OCI-LY7 (cell line): ENCODE measurements at regions not wholly inside any gene's neighbourhood (a gene's known extent, or its start where the extent isn't known, plus 50 kb on each side); places are given as distances from the start of the nearest gene placed in this dataset.

Source experiments
- BruUV-seq: library from RNA; stranded (reverse); fragments of 400-500 nt; replicated peaks from 2 replicates; lab custom pipeline; 2021; lab: Mats Ljungman, UMichigan
- CTCF ChIA-PET: fragments of 300-600 bp; sonication (Branson Sonifier 250); formaldehyde crosslinking; loops from one replicate; lab custom pipeline; 2022; ENCODE audit warnings: antibody characterized with exemption; ENCODE audit not compliant: unreplicated experiment; lab: Charles Lee
- POLR2A ChIA-PET: fragments of 300-600 bp; sonication (Branson Sonifier 250); formaldehyde crosslinking; loops from one replicate; lab custom pipeline; 2022; ENCODE audit warnings: antibody characterized with exemption; lab: Charles Lee
- DNase-seq: peaks from one replicate; pipeline ENCODE4 v3.0.0-alpha.2; 2015; ENCODE audit warnings: low spot score
- H2AFZ ChIP-seq: fragments of 200-600 bp; sonication (generic), shearing (Covaris generic); 2 replicates; pipeline ENCODE4 v1.6.1; 2014; ENCODE audit warnings: mild to moderate bottlenecking, antibody characterized with exemption, low read length, moderate library complexity
- H3K27ac ChIP-seq: fragments of 200-600 bp; sonication (generic); 2 replicates; pipeline ENCODE4 v1.5.1; 2014; ENCODE audit warnings: mixed run types, low read depth, mild to moderate bottlenecking, moderate library complexity, low read length, inconsistent platforms; ENCODE audit not compliant: poor library complexity, severe bottlenecking
- H3K36me3 ChIP-seq: fragments of 200-600 bp; sonication (generic); 2 replicates; pipeline ENCODE4 v1.6.1; 2014; ENCODE audit warnings: mild to moderate bottlenecking, antibody characterized with exemption, low read length, moderate library complexity, mixed read lengths; ENCODE audit not compliant: insufficient read depth
- H3K4me1 ChIP-seq: fragments of 200-600 bp; sonication (generic); 2 replicates; pipeline ENCODE4 v1.5.1; 2014; ENCODE audit warnings: mild to moderate bottlenecking, low read length; ENCODE audit not compliant: insufficient read depth, poor library complexity, severe bottlenecking
- H3K4me2 ChIP-seq: fragments of 200-600 bp; sonication (generic); 2 replicates; pipeline ENCODE4 v1.6.1; 2014; ENCODE audit warnings: mild to moderate bottlenecking, low read length
- H3K4me3 ChIP-seq: fragments of 200-600 bp; sonication (generic); 2 replicates; pipeline ENCODE4 v1.5.1; 2014; ENCODE audit warnings: mild to moderate bottlenecking, low read depth, low read length; ENCODE audit not compliant: poor library complexity, severe bottlenecking
- H3K79me2 ChIP-seq: fragments of 200-600 bp; sonication (generic); 2 replicates; pipeline ENCODE4 v1.6.1; 2016; ENCODE audit warnings: low read depth, mild to moderate bottlenecking, low read length, moderate library complexity, mixed read lengths; ENCODE audit not compliant: insufficient read depth
- H3K9me2 ChIP-seq: fragments of 200-600 bp; sonication (generic); 2 replicates; pipeline ENCODE4 v1.6.1; 2016; ENCODE audit warnings: mild to moderate bottlenecking, low read length, mixed read lengths; ENCODE audit not compliant: insufficient read depth
- H3K9me3 ChIP-seq: fragments of 200-600 bp; sonication (generic); 2 replicates; pipeline ENCODE4 v1.6.1; 2014; ENCODE audit warnings: mild to moderate bottlenecking, mixed run types, low read length, mixed read lengths
- H4K20me1 ChIP-seq: fragments of 200-600 bp; sonication (generic); 2 replicates; pipeline ENCODE4 v1.6.1; 2014; ENCODE audit warnings: mild to moderate bottlenecking, antibody characterized with exemption, low read length, moderate library complexity, mixed read lengths; ENCODE audit not compliant: insufficient read depth
- EZH2phosphoT487 ChIP-seq: fragments of 200-600 bp; sonication (generic); IDR thresholded peaks from 2 replicates; pipeline ENCODE4 v1.6.1; 2018; ENCODE audit warnings: low read depth, borderline replicate concordance, mild to moderate bottlenecking, mixed run types, antibody characterized with exemption, low read length, moderate library complexity, mixed read lengths
- intact Hi-C: fragments of 100-400 bp; cut with micrococcal nuclease; formaldehyde crosslinking; loops from one replicate; pipeline ENCODE4 v1.10.0; 2022; ENCODE audit not compliant: unreplicated experiment
- TF ChIP-seq, protein P1 (sequence below): fragments of 200-600 bp; sonication (generic); conservative IDR thresholded peaks from 2 replicates; pipeline ENCODE4 v1.5.1; 2014; ENCODE audit warnings: mild to moderate bottlenecking, antibody characterized with exemption, low read length, moderate library complexity, mixed read lengths

- Histone ChIP-seq H3K4me1 (no peaks in the 10 kb centered on the region), H3K9me3 (0 out of 2 replicates have a peak, but pooled peaks cover 6% of the 10 kb centered on the region), H3K4me3 (no peak overlapping the region), H3K4me2 (no peak overlapping the region), H3K36me3 (no peaks in the 10 kb centered on the region), H3K79me2 (no peaks in the 10 kb centered on the region), H2AFZ (no peak overlapping the region), H4K20me1 (no peaks in the 10 kb centered on the region), H3K27ac (no peak overlapping the region), H3K9me2 (no peaks in the 10 kb centered on the region)
- BruUV-seq, result no TSS peak
- no peak for TF ChIP-seq EZH2phosphoT487
- TF ChIP-seq, protein P1, sequence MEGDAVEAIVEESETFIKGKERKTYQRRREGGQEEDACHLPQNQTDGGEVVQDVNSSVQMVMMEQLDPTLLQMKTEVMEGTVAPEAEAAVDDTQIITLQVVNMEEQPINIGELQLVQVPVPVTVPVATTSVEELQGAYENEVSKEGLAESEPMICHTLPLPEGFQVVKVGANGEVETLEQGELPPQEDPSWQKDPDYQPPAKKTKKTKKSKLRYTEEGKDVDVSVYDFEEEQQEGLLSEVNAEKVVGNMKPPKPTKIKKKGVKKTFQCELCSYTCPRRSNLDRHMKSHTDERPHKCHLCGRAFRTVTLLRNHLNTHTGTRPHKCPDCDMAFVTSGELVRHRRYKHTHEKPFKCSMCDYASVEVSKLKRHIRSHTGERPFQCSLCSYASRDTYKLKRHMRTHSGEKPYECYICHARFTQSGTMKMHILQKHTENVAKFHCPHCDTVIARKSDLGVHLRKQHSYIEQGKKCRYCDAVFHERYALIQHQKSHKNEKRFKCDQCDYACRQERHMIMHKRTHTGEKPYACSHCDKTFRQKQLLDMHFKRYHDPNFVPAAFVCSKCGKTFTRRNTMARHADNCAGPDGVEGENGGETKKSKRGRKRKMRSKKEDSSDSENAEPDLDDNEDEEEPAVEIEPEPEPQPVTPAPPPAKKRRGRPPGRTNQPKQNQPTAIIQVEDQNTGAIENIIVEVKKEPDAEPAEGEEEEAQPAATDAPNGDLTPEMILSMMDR, result no peak
- no peak for DNase-seq
- ChIA-PET CTCF (no interaction called here), POLR2A (interaction anchor here (0.7 kb wide), 1 partner anchor 849 kb away, joined by 4 read pairs; no protein-coding TSS in a partner anchor)
- intact Hi-C loops, result no loop called here
Observed at GRCh38 chr12:84172823-84173424, 739.7 kb downstream of the SLC6A15 start.

GRCh38 chr12:84166812-84167211 is 745.8 kb downstream of the SLC6A15 start:
- CTCF ChIA-PET, result no interaction called here
- intact Hi-C loops, result no loop called here
- no peak overlapping the region for H3K4me3 ChIP-seq
- H2AFZ ChIP-seq, result no peak overlapping the region
- BruUV-seq, result no TSS peak
- no peaks in the 10 kb centered on the region for H3K4me1 ChIP-seq
- H3K36me3 ChIP-seq, result no peaks in the 10 kb centered on the region
- H3K79me2 ChIP-seq, result no peaks in the 10 kb centered on the region
- no peak overlapping the region for H3K27ac ChIP-seq
- POLR2A ChIA-PET, result no interaction called here
- no peak for DNase-seq
- no peaks in the 10 kb centered on the region for H4K20me1 ChIP-seq
- no peaks in the 10 kb centered on the region for H3K9me2 ChIP-seq
- H3K9me3 ChIP-seq, result 0 out of 2 replicates have a peak, but pooled peaks cover under 1% of the 10 kb centered on the region
- TF ChIP-seq EZH2phosphoT487, result no peak
- TF ChIP-seq, protein P1, result no peak
- no peak overlapping the region for H3K4me2 ChIP-seq

GRCh38 chr12:84165998-84166571 is 746.5 kb downstream of the SLC6A15 start:
- Histone ChIP-seq H3K4me1 (no peaks in the 10 kb centered on the region), H3K9me3 (no peaks in the 10 kb centered on the region), H3K79me2 (no peaks in the 10 kb centered on the region), H4K20me1 (no peaks in the 10 kb centered on the region), H3K4me3 (no peak overlapping the region), H3K36me3 (no peaks in the 10 kb centered on the region), H3K9me2 (no peaks in the 10 kb centered on the region), H3K27ac (no peak overlapping the region), H3K4me2 (no peak overlapping the region), H2AFZ (no peak overlapping the region)
- POLR2A ChIA-PET, result no interaction called here
- DNase-seq, result no peak
- BruUV-seq, result no TSS peak
- TF ChIP-seq, protein P1, result no peak
- TF ChIP-seq EZH2phosphoT487, result no peak
- CTCF ChIA-PET, result no interaction called here
- intact Hi-C loops, result no loop called here
